Esophagus muscularis mucosa (tissue), 3 donors: ENCODE measurements at regions not wholly inside any gene's neighbourhood (a gene's known extent, or its start where the extent isn't known, plus 50 kb on each side); places are given as distances from the start of the nearest gene placed in this dataset.

ENCODE experiments used
- CTCF ChIP-seq, 3 experiments: fragments of 200-600 bp in 2 of 3; fragments of 450-650 bp in 1 of 3; sonication (generic) in 2 of 3; IDR thresholded peaks; one replicate each; pipeline ENCODE4 v1.5.1; 2017 to 2019; ENCODE audit warnings: antibody characterized with exemption in 3 of 3, mild to moderate bottlenecking in 2 of 3, moderate library complexity in 1 of 3
- POLR2A ChIP-seq: fragments of 450-650 bp; IDR thresholded peaks from one replicate; pipeline ENCODE4 v1.6.1; 2017; ENCODE audit warnings: antibody characterized with exemption, moderate library complexity, mild to moderate bottlenecking, low read depth

DNA sequence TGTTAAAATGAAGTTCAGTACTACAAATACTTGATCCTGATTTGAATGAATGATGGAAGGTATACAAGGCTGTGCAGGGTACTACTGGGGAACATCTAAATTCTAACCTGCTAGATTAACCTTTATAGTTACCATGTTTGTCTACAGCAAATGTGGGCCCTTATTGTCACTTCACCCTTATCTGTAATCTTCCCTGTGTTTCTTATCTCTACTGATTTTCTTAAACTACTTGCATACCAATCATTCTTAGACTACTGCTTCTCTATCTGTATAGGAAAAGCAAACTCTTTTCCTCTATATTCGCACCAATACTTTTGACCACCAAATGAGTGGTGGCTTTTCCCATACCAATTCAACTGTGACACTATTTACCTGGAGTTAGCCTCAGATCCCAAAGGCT, 210.7 kb downstream of the HINT1 start:
- TF ChIP-seq CTCF (IDR thresholded peaks at IDR 0.05) (no peak), POLR2A (no peak)
